ENCODE measurements at regions not wholly inside any gene's neighbourhood (a gene's known extent, or its start where the extent isn't known, plus 50 kb on each side); places are given as distances from the start of the nearest gene placed in this dataset.

GRCh38 chr13:84870190-84870589 lies 929.0 kb downstream of the SLITRK6 start:
- Histone ChIP-seq H3K4me1 (no peaks in the 10 kb centered on the region), H3K36me3 (no peaks in the 10 kb centered on the region), H3K27me3 (no peaks in the 10 kb centered on the region), H3K9me3 (replicated peaks in 1 of 11) (no peaks in the 10 kb centered on the region; a peak in 1 of 22 replicates), H4K20me1 (no peaks in the 10 kb centered on the region), H3K4me3 (no peak overlapping the region), H3K4me2 (no peak overlapping the region), H3K9ac (no peak overlapping the region), H3K27ac (no peak overlapping the region)
- TF ChIP-seq Cebpa-rat (IDR thresholded peaks at IDR 0.05): no peak

GRCh38 chr13:84867246-84867645 lies 932.0 kb downstream of the SLITRK6 start:
- Histone ChIP-seq H3K9ac (no peak overlapping the region), H3K27me3 (no peaks in the 10 kb centered on the region), H4K20me1 (no peaks in the 10 kb centered on the region), H3K4me2 (no peak overlapping the region), H3K27ac (no peak overlapping the region), H3K4me1 (no peaks in the 10 kb centered on the region), H3K36me3 (no peaks in the 10 kb centered on the region), H3K4me3 (no peak overlapping the region), H3K9me3 (replicated peaks in 1 of 11) (no peaks in the 10 kb centered on the region)
- TF ChIP-seq Cebpa-rat (IDR thresholded peaks at IDR 0.05): no peak

DNA sequence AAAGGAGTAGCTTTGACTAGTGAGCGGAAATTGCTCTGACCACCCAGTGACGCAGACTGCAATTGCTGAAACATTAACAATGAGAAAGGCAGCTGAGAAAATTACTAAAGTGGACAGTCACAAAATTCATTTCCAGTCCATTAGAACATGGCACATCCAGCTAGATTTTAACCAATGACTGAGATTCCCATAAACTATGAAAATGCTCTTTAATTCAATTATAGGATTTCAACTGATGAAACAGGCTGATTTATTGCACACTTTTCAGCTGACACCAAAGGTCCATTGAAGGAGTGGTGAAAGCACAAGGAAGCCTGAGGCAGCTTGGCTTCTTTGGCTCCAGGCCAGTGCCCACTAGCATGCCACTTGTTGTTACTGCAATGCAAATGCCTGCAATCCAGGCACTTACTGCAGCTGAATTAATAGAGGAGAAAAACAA lies 933.4 kb downstream of the SLITRK6 start:
- H3K4me3 ChIP-seq: no peak overlapping the region
- no peak for TF ChIP-seq Cebpa-rat (IDR thresholded peaks at IDR 0.05)
- no peak overlapping the region for H3K4me2 ChIP-seq
- H4K20me1 ChIP-seq: no peaks in the 10 kb centered on the region
- H3K9ac ChIP-seq: no peak overlapping the region
- H3K27ac ChIP-seq: no peak overlapping the region
- H3K36me3 ChIP-seq: no peaks in the 10 kb centered on the region
- no peaks in the 10 kb centered on the region for H3K9me3 ChIP-seq (replicated peaks in 1 of 11)
- H3K27me3 ChIP-seq: no peaks in the 10 kb centered on the region
- H3K4me1 ChIP-seq: no peaks in the 10 kb centered on the region

GRCh38 chr13:84864341-84864740 lies 934.9 kb downstream of the SLITRK6 start:
- Histone ChIP-seq H3K4me2 (no peak overlapping the region), H3K27ac (no peak overlapping the region), H3K9ac (no peak overlapping the region), H3K4me3 (no peak overlapping the region), H3K9me3 (replicated peaks in 1 of 11) (no peaks in the 10 kb centered on the region), H4K20me1 (no peaks in the 10 kb centered on the region), H3K4me1 (no peaks in the 10 kb centered on the region), H3K36me3 (no peaks in the 10 kb centered on the region), H3K27me3 (no peaks in the 10 kb centered on the region)
- no peak for TF ChIP-seq Cebpa-rat (IDR thresholded peaks at IDR 0.05)

DNA sequence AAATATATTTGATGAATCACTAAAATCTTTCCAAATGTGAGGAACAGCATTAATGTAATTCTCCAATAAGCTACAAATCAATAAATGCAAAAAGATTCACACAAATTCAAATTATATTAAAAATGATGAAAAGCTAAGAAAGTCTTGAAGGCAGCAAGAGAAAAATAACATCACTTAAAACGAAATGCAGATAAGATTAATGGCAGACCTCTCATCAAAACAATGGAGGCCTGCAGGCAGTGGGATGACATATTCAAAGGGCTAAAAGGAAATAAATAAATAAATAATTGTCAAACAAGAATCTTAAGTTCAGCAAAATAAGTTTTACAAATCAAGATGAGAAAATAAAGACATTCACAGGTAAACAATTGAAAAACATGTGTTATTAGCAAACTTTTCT lies 952.1 kb downstream of the SLITRK6 start:
- Histone ChIP-seq H3K27me3 (no peaks in the 10 kb centered on the region), H3K4me1 (no peaks in the 10 kb centered on the region), H3K4me2 (no peak overlapping the region), H3K27ac (no peak overlapping the region), H3K36me3 (no peaks in the 10 kb centered on the region), H3K9me3 (replicated peaks in 1 of 11) (no peaks in the 10 kb centered on the region), H4K20me1 (no peaks in the 10 kb centered on the region), H3K9ac (no peak overlapping the region), H3K4me3 (no peak overlapping the region)
- no peak for TF ChIP-seq Cebpa-rat (IDR thresholded peaks at IDR 0.05)

- no peak overlapping the region for H3K4me2 ChIP-seq
- H3K9ac ChIP-seq: no peak overlapping the region
- no peak overlapping the region for H3K27ac ChIP-seq
- no peaks in the 10 kb centered on the region for H3K9me3 ChIP-seq (replicated peaks in 1 of 11)
- H3K4me1 ChIP-seq: no peaks in the 10 kb centered on the region
- H3K36me3 ChIP-seq: no peaks in the 10 kb centered on the region
- no peaks in the 10 kb centered on the region for H3K27me3 ChIP-seq
- H3K4me3 ChIP-seq: no peak overlapping the region
- no peaks in the 10 kb centered on the region for H4K20me1 ChIP-seq
- TF ChIP-seq Cebpa-rat (IDR thresholded peaks at IDR 0.05): no peak
These were observed 953.2 kb downstream of the SLITRK6 start for GRCh38 chr13:84845907-84846619.

DNA sequence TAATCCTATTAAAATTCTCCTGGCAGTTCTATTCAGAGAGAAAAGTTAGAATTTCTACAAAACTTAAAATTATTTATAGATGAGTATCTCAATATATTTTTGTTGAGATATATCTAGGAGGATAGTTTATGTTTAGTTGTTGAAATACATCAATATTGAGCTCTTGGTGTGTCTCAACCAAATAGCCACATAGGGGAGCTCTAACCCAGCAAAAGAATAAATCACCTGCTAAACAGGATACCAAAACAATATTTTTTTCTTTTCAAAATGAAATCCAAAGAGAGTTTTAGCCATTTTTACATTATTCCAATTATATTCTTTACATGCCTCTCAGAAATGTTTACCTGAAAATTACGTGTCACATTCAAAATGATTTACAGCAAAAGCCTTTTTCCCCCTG lies 954.7 kb downstream of the SLITRK6 start:
- H3K9ac ChIP-seq: no peak overlapping the region
- H3K4me2 ChIP-seq: no peak overlapping the region
- no peaks in the 10 kb centered on the region for H3K4me1 ChIP-seq
- no peaks in the 10 kb centered on the region for H4K20me1 ChIP-seq
- H3K9me3 ChIP-seq (replicated peaks in 1 of 11): no peaks in the 10 kb centered on the region
- H3K36me3 ChIP-seq: no peaks in the 10 kb centered on the region
- no peak overlapping the region for H3K27ac ChIP-seq
- no peak for TF ChIP-seq Cebpa-rat (IDR thresholded peaks at IDR 0.05)
- no peaks in the 10 kb centered on the region for H3K27me3 ChIP-seq
- no peak overlapping the region for H3K4me3 ChIP-seq

- H3K27ac ChIP-seq: no peak overlapping the region
- H3K36me3 ChIP-seq: no peaks in the 10 kb centered on the region
- no peaks in the 10 kb centered on the region for H3K4me1 ChIP-seq
- no peak for TF ChIP-seq Cebpa-rat (IDR thresholded peaks at IDR 0.05)
- no peak overlapping the region for H3K4me2 ChIP-seq
- H3K9me3 ChIP-seq (replicated peaks in 1 of 11): no peaks in the 10 kb centered on the region
- no peaks in the 10 kb centered on the region for H3K27me3 ChIP-seq
- no peak overlapping the region for H3K9ac ChIP-seq
- H4K20me1 ChIP-seq: no peaks in the 10 kb centered on the region
- H3K4me3 ChIP-seq: no peak overlapping the region
These were observed 955.9 kb downstream of the SLITRK6 start for GRCh38 chr13:84843368-84843767.

DNA sequence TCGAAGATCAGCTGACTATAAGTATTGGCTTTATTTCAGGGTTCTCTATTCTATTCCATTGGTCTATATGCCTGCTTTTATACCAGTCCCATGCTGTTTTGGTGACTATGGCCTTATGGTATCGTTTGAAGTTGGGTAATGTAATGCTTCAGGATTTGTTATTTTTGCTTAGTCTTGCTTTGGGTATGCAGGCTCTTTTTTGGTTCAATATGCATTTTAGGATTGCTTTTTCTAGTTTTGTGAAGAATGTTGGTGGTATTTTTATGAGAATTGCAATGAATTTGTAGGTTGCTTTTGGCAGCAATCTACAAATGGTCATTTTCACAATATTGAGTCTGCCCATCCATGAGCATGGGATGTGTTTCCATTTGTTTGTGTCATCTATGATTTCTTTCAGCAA lies 951.9 kb upstream of the SLITRK1 start:
- H3K36me3 ChIP-seq: no peaks in the 10 kb centered on the region
- H3K4me1 ChIP-seq: no peaks in the 10 kb centered on the region
- peaks cover 0 to 10% (median 6%) of the 10 kb centered on the region in 11 experiments; a peak in 4 of 22 replicates for H3K9me3 ChIP-seq (replicated peaks in 1 of 11)
- no peak for TF ChIP-seq Cebpa-rat (IDR thresholded peaks at IDR 0.05)
- H3K27ac ChIP-seq: no peak overlapping the region
- H3K4me2 ChIP-seq: no peak overlapping the region
- no peaks in the 10 kb centered on the region for H4K20me1 ChIP-seq
- H3K9ac ChIP-seq: no peak overlapping the region
- no peak overlapping the region for H3K4me3 ChIP-seq
- no peaks in the 10 kb centered on the region for H3K27me3 ChIP-seq

All from BLaER1 treated with 17β-estradiol and CSF1 and Interleukin-3, amounts not matched to agents 10 nM and 100 nM (cell line).